GM23338 (cell line): ENCODE measurements at regions not wholly inside any gene's neighbourhood (a gene's known extent, or its start where the extent isn't known, plus 50 kb on each side); places are given as distances from the start of the nearest gene placed in this dataset.

Source experiments
- CREB1 ChIP-seq: fragments of 250-450 bp; sonication (Bioruptor Pico); IDR thresholded peaks from 2 replicates; pipeline ENCODE4 v1.5.0; 2020; ENCODE audit warnings: low read depth, mild to moderate bottlenecking, moderate library complexity
- CTCF ChIP-seq, 2 experiments: fragments of 200-600 bp in 1 of 2; sonication (generic) in 1 of 2; conservative IDR thresholded peaks; 2 replicates each; pipeline versions ENCODE4 v1.5.1 to v1.6.1; 2016 to 2017; ENCODE audit warnings: antibody characterized with exemption in 2 of 2, low read depth in 2 of 2, mild to moderate bottlenecking in 2 of 2, moderate library complexity in 1 of 2
- ETS1 ChIP-seq: IDR thresholded peaks from 2 replicates; pipeline ENCODE4 v1.6.1; 2016; ENCODE audit warnings: antibody characterized with exemption
- EZH2 ChIP-seq: fragments of 200-600 bp; sonication (generic); IDR thresholded peaks from one replicate; pipeline ENCODE4 v1.8.0; 2017; ENCODE audit warnings: antibody characterized with exemption, mild to moderate bottlenecking, low read depth; ENCODE audit not compliant: unreplicated experiment
- EZH2phosphoT487 ChIP-seq: fragments of 200-600 bp; sonication (generic); IDR thresholded peaks from one replicate; pipeline ENCODE4 v1.8.1; 2018; ENCODE audit warnings: antibody characterized with exemption; ENCODE audit not compliant: unreplicated experiment
- JUNB ChIP-seq: IDR thresholded peaks from one replicate; pipeline ENCODE4 v1.6.1; 2016; ENCODE audit warnings: antibody characterized with exemption; ENCODE audit not compliant: unreplicated experiment
- NANOG ChIP-seq: IDR thresholded peaks from 2 replicates; pipeline ENCODE4 v1.6.1; 2016; ENCODE audit warnings: antibody characterized with exemption, borderline replicate concordance
- POLR2AphosphoS5 ChIP-seq: IDR thresholded peaks from 2 replicates; pipeline ENCODE4 v1.6.1; 2016; ENCODE audit warnings: antibody characterized with exemption, low read depth
- REST ChIP-seq: IDR thresholded peaks from one replicate; pipeline ENCODE4 v1.6.1; 2018; ENCODE audit warnings: antibody characterized with exemption; ENCODE audit not compliant: unreplicated experiment
- STAT1 ChIP-seq: IDR thresholded peaks from one replicate; pipeline ENCODE4 v1.6.1; 2016; ENCODE audit warnings: antibody characterized with exemption; ENCODE audit not compliant: unreplicated experiment
- ZNF114 ChIP-seq: fragments of 250-450 bp; sonication (Bioruptor Pico); IDR thresholded peaks from 2 replicates; pipeline ENCODE4 v1.5.0; 2020; ENCODE audit warnings: mild to moderate bottlenecking, moderate library complexity
- ZNF331 ChIP-seq: fragments of 250-450 bp; sonication (Bioruptor Pico); IDR thresholded peaks from 2 replicates; pipeline ENCODE4 v1.5.0; 2020; ENCODE audit warnings: low read depth, mild to moderate bottlenecking, moderate library complexity
- ZNF462 ChIP-seq: fragments of 250-450 bp; sonication (Bioruptor Pico); IDR thresholded peaks from 2 replicates; pipeline ENCODE4 v1.5.0; 2020; ENCODE audit warnings: mild to moderate bottlenecking, moderate library complexity

- TF ChIP-seq JUNB (no peak), CTCF (conservative IDR thresholded peaks at IDR 0.05; ENCODE audit: low read depth in 2 of 2) (no peak), REST (no peak), EZH2 (no peak), ETS1 (no peak), ZNF331 (CRISPR knock-in tag) (no peak), POLR2AphosphoS5 (no peak), CREB1 (no peak), EZH2phosphoT487 (no peak), STAT1 (no peak), ZNF462 (CRISPR knock-in tag) (no peak), NANOG (no peak), ZNF114 (CRISPR knock-in tag) (no peak)
Observed at GRCh38 chr12:98437166-98437565, 78.2 kb upstream of the TMPO start.
